GM23248 (cell line): ENCODE measurements at regions not wholly inside any gene's neighbourhood (a gene's known extent, or its start where the extent isn't known, plus 50 kb on each side); places are given as distances from the start of the nearest gene placed in this dataset.

ENCODE experiments used
- DNase-seq: peaks from one replicate; pipeline ENCODE4 v3.0.0-alpha.2; 2015
- H2AFZ ChIP-seq: fragments of 200-600 bp; sonication (generic); 2 replicates; pipeline ENCODE4 v1.6.1; 2016; ENCODE audit warnings: antibody characterized with exemption
- H3F3A ChIP-seq: fragments of 200-600 bp; sonication (generic); 2 replicates; pipeline ENCODE4 v1.6.1; 2016; ENCODE audit warnings: mild to moderate bottlenecking, antibody characterized with exemption, mixed run types; ENCODE audit not compliant: insufficient read depth
- H3K27ac ChIP-seq: fragments of 200-600 bp; sonication (generic); 2 replicates; pipeline ENCODE4 v1.5.1; 2016; ENCODE audit warnings: mild to moderate bottlenecking
- H3K27me3 ChIP-seq: fragments of 200-600 bp; sonication (generic); replicated peaks from 2 replicates; pipeline ENCODE4 v1.6.1; 2016; ENCODE audit warnings: mild to moderate bottlenecking; ENCODE audit not compliant: insufficient read depth
- H3K36me3 ChIP-seq: fragments of 200-600 bp; sonication (generic); 2 replicates; pipeline ENCODE4 v1.6.1; 2016; ENCODE audit warnings: low read depth, mild to moderate bottlenecking
- H3K4me1 ChIP-seq: fragments of 200-600 bp; sonication (generic); 2 replicates; pipeline ENCODE4 v1.6.1; 2016; ENCODE audit warnings: mild to moderate bottlenecking; ENCODE audit not compliant: insufficient read depth
- H3K4me2 ChIP-seq: fragments of 200-600 bp; sonication (generic); one replicate; pipeline ENCODE4 v1.6.1; 2016; ENCODE audit warnings: mild to moderate bottlenecking; ENCODE audit not compliant: unreplicated experiment
- H3K4me3 ChIP-seq: fragments of 200-600 bp; sonication (generic); 2 replicates; pipeline ENCODE4 v1.5.1; 2016; ENCODE audit warnings: mild to moderate bottlenecking
- H3K79me2 ChIP-seq: fragments of 200-600 bp; sonication (generic); 2 replicates; pipeline ENCODE4 v1.6.1; 2016; ENCODE audit warnings: mild to moderate bottlenecking; ENCODE audit not compliant: insufficient read depth
- H3K9ac ChIP-seq: fragments of 200-600 bp; sonication (generic); 2 replicates; pipeline ENCODE4 v1.6.1; 2016; ENCODE audit warnings: mild to moderate bottlenecking
- H3K9me2 ChIP-seq: fragments of 200-600 bp; sonication (generic); 2 replicates; pipeline ENCODE4 v1.6.1; 2016; ENCODE audit warnings: mixed run types, mild to moderate bottlenecking, moderate library complexity; ENCODE audit not compliant: insufficient read depth
- H3K9me3 ChIP-seq: fragments of 200-600 bp; sonication (generic); one replicate; pipeline ENCODE4 v1.6.1; 2017; ENCODE audit warnings: low read depth
- H4K20me1 ChIP-seq: fragments of 200-600 bp; sonication (generic); 2 replicates; pipeline ENCODE4 v1.6.0; 2016; ENCODE audit not compliant: insufficient read depth
- EZH2 ChIP-seq: fragments of 200-600 bp; sonication (generic); IDR thresholded peaks from 2 replicates; pipeline ENCODE4 v1.6.1; 2018; ENCODE audit warnings: antibody characterized with exemption, mild to moderate bottlenecking; ENCODE audit not compliant: insufficient read depth, poor library complexity, severe bottlenecking
- EZH2phosphoT487 ChIP-seq: fragments of 200-600 bp; sonication (generic); IDR thresholded peaks from 2 replicates; pipeline ENCODE4 v1.6.1; 2018; ENCODE audit warnings: antibody characterized with exemption, moderate library complexity, mild to moderate bottlenecking, low read depth; ENCODE audit not compliant: insufficient read depth
- WGBS, 2 experiments: methylation state at CpG; one replicate each; pipeline ENCODE4 v1.1.6; 2015 to 2017; ENCODE audit warnings: low lambda C conversion rate in 2 of 2, low coverage in 1 of 2; ENCODE audit errors: missing lambda C conversion rate in 2 of 2; 5-methylcytosine and 5-hydroxymethylcytosine counted together
- in situ Hi-C: fragments of 300-500 bp; cut with MboI; formaldehyde crosslinking; loops from 2 replicates; pipeline ENCODE4 v1.15.0; 2020

DNA sequence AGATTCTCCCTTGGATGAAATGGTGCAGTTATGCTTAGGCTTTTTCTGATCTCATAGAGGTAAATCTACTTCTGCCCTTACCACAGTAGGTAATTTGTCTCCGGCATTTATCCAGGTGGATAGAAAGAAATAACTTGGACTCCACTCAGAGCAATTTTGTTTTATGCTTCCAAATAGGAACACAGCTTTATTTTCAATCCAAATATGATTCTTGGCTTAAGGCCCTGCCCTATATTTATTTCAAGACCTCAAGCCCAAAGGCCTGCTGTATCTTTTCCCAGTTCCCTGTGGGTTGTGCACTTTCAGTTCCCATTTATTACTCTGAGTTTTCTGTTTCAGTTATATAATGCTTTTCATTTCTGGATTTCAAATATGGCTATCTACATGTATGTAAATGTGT, 274.2 kb upstream of the SMC2 start:
- no peaks in the 10 kb centered on the region for H3F3A ChIP-seq
- H3K27ac ChIP-seq, result no peak overlapping the region
- H4K20me1 ChIP-seq, result no peaks in the 10 kb centered on the region
- no peaks in the 10 kb centered on the region for H3K27me3 ChIP-seq
- WGBS, 2 experiments, result 37 to 40% methylated on average over 1 of the region's 1 CpG
- no peak overlapping the region for H3K4me3 ChIP-seq
- H3K4me1 ChIP-seq, result no peaks in the 10 kb centered on the region
- no peak overlapping the region for H3K4me2 ChIP-seq
- DNase-seq, result no peak
- no peak overlapping the region for H2AFZ ChIP-seq
- no peak overlapping the region for H3K9ac ChIP-seq
- no peaks in the 10 kb centered on the region for H3K36me3 ChIP-seq
- in situ Hi-C loops, result no loop called here
- no peaks in the 10 kb centered on the region for H3K9me3 ChIP-seq
- no peaks in the 10 kb centered on the region for H3K79me2 ChIP-seq
- H3K9me2 ChIP-seq, result no peaks in the 10 kb centered on the region
- TF ChIP-seq EZH2 (no peak), EZH2phosphoT487 (no peak)

GRCh38 chr9:103821115-103821514, 273.0 kb upstream of the SMC2 start:
- no peaks in the 10 kb centered on the region for H3F3A ChIP-seq
- H3K9me3 ChIP-seq, result no peaks in the 10 kb centered on the region
- no peaks in the 10 kb centered on the region for H3K36me3 ChIP-seq
- no peaks in the 10 kb centered on the region for H3K79me2 ChIP-seq
- H3K27me3 ChIP-seq, result no peaks in the 10 kb centered on the region
- in situ Hi-C loops, result no loop called here
- H3K27ac ChIP-seq, result no peak overlapping the region
- H2AFZ ChIP-seq, result no peak overlapping the region
- H3K4me3 ChIP-seq, result no peak overlapping the region
- TF ChIP-seq EZH2 (no peak), EZH2phosphoT487 (no peak)
- DNase-seq, result no peak
- no peaks in the 10 kb centered on the region for H3K9me2 ChIP-seq
- WGBS, 2 experiments, result 17 to 18% methylated on average over 1 of the region's 1 CpG
- H3K4me1 ChIP-seq, result no peaks in the 10 kb centered on the region
- no peaks in the 10 kb centered on the region for H4K20me1 ChIP-seq
- no peak overlapping the region for H3K4me2 ChIP-seq
- no peak overlapping the region for H3K9ac ChIP-seq

DNA sequence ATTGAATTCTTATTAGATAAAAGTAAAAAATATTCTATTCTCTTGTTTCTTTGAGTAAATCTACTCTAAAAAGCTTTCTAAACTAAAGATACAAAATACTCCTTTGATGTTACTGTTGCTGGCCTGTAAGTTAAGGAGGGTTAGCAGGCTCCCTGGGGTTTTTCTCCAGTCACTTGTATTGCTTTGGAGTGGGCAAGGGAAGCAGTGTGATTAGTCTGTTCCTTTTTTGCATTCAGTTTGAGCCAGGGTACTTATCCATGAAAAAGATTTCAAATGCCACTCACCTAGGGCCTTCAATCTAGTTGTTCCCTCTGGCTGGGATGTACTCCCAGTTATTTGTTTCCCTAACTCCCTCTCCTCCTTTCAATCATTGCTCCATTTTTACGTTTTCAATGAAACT, 256.2 kb upstream of the SMC2 start:
- Histone ChIP-seq H3F3A (no peaks in the 10 kb centered on the region), H4K20me1 (no peaks in the 10 kb centered on the region), H2AFZ (no peak overlapping the region), H3K9me2 (no peaks in the 10 kb centered on the region), H3K4me2 (no peak overlapping the region), H3K9ac (no peak overlapping the region), H3K27me3 (no peaks in the 10 kb centered on the region), H3K79me2 (no peaks in the 10 kb centered on the region), H3K27ac (no peak overlapping the region), H3K9me3 (no peaks in the 10 kb centered on the region), H3K36me3 (no peaks in the 10 kb centered on the region), H3K4me3 (no peak overlapping the region), H3K4me1 (no peaks in the 10 kb centered on the region)
- WGBS, 2 experiments, result 0 to 3% methylated on average over 1 of the region's 1 CpG
- DNase-seq, result no peak
- in situ Hi-C loops, result no loop called here
- TF ChIP-seq EZH2phosphoT487 (no peak), EZH2 (no peak)

DNA sequence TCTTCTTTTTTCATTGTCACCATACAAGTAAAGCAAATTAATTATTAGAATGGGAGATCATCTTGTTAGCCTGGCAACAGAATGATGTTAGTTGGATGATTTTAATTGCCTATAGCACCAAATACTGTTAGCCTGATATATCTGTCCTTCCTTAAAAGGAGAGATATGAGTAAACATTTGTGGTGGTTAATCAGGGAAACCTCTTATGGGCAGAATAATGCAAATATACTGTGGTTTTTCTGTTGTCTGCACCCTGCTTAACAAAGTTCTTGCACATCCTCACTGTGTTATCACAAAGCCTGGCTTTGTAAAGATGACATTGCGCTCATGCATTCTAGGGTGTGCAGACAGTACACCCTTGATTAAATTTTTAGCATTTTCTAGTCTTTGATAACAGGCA, 254.9 kb upstream of the SMC2 start:
- no peaks in the 10 kb centered on the region for H3K4me1 ChIP-seq
- H4K20me1 ChIP-seq, result no peaks in the 10 kb centered on the region
- H3K27ac ChIP-seq, result no peak overlapping the region
- H3K9ac ChIP-seq, result no peak overlapping the region
- no peak for TF ChIP-seq EZH2phosphoT487
- TF ChIP-seq EZH2, result no peak
- no peak overlapping the region for H3K4me2 ChIP-seq
- no peaks in the 10 kb centered on the region for H3K36me3 ChIP-seq
- H3K9me3 ChIP-seq, result no peaks in the 10 kb centered on the region
- no peaks in the 10 kb centered on the region for H3K27me3 ChIP-seq
- no peaks in the 10 kb centered on the region for H3K9me2 ChIP-seq
- no peak overlapping the region for H2AFZ ChIP-seq
- H3F3A ChIP-seq, result no peaks in the 10 kb centered on the region
- no peak for DNase-seq
- no peaks in the 10 kb centered on the region for H3K79me2 ChIP-seq
- H3K4me3 ChIP-seq, result no peak overlapping the region
- in situ Hi-C loops, result no loop called here
- WGBS, 2 experiments, result 19 to 27% methylated on average over 1 of the region's 1 CpG

DNA sequence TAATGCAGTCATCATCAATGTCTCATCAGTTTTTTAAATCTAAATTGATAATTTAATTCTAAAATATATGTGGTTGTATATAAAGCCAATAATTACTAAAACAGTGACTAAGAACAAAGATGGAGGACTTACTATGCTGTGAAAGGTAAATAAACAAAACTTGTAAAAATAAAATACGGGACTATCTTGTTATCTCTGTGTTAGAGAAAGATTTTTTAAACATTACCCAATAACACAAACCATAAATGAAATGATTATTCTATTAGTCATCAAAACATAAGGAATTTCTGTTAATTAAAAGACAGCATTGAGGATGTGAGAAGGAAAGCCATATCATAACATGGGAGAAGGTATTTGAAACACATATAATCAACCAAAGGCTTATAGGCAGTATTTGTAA, 226.2 kb upstream of the SMC2 start:
- H3K4me1 ChIP-seq, result no peaks in the 10 kb centered on the region
- no peak overlapping the region for H3K27ac ChIP-seq
- no peak overlapping the region for H3K4me2 ChIP-seq
- WGBS, 2 experiments, result 14 to 16% methylated on average over 1 of the region's 1 CpG
- H3K9me2 ChIP-seq, result no peaks in the 10 kb centered on the region
- H3K79me2 ChIP-seq, result no peaks in the 10 kb centered on the region
- H3K27me3 ChIP-seq, result no peaks in the 10 kb centered on the region
- no peaks in the 10 kb centered on the region for H3K36me3 ChIP-seq
- DNase-seq, result no peak
- H3F3A ChIP-seq, result no peaks in the 10 kb centered on the region
- H3K4me3 ChIP-seq, result no peak overlapping the region
- no peak overlapping the region for H3K9ac ChIP-seq
- no peaks in the 10 kb centered on the region for H4K20me1 ChIP-seq
- H2AFZ ChIP-seq, result no peak overlapping the region
- in situ Hi-C loops, result no loop called here
- no peaks in the 10 kb centered on the region for H3K9me3 ChIP-seq
- TF ChIP-seq EZH2 (no peak), EZH2phosphoT487 (no peak)
